SK-N-SH (cell line): ENCODE measurements at regions not wholly inside any gene's neighbourhood (a gene's known extent, or its start where the extent isn't known, plus 50 kb on each side); places are given as distances from the start of the nearest gene placed in this dataset.

Source experiments
- CTCF ChIA-PET: fragments of 300-600, 350-600 bp; formaldehyde crosslinking; extraction: SDS; loops from one replicate; lab custom pipeline; 2021; lab: Yijun Ruan, JAX
- POLR2A ChIA-PET: fragments of 350-600 bp; sonication (Branson Sonifier 250); formaldehyde crosslinking; extraction: SDS; loops from one replicate; lab custom pipeline; 2020; ENCODE audit warnings: antibody characterized with exemption, inconsistent platforms; lab: Yijun Ruan, JAX
- DNase-seq: peaks from one replicate; pipeline ENCODE4 v3.0.0; 2012
- H2AFZ ChIP-seq: fragments of 200-600 bp; sonication (generic); 2 replicates; pipeline ENCODE4 v1.8.1; 2016; ENCODE audit warnings: antibody characterized with exemption, mild to moderate bottlenecking, low read depth
- H3F3A ChIP-seq: fragments of 200-600 bp; sonication (generic); replicated peaks from 2 replicates; pipeline ENCODE3; 2016; ENCODE audit warnings: antibody characterized with exemption, mild to moderate bottlenecking; ENCODE audit not compliant: insufficient read depth
- H3K27ac ChIP-seq, 2 experiments: fragments of 200-500 bp in 1 of 2; fragments of 200-600 bp in 1 of 2; sonication (Bioruptor generic) in 1 of 2; sonication (generic), shearing (Covaris generic) in 1 of 2; 2 replicates each; pipeline versions ENCODE4 v1.5.1 to v1.6.1; 2014 to 2016; ENCODE audit warnings: low read depth in 2 of 2, inconsistent platforms in 1 of 2, low read length in 1 of 2, mild to moderate bottlenecking in 1 of 2, mixed read lengths in 1 of 2
- H3K27me3 ChIP-seq: fragments of 200-600 bp; sonication (generic), shearing (Covaris generic); 2 replicates; pipeline ENCODE4 v1.6.1; 2016; ENCODE audit warnings: mixed run types; ENCODE audit not compliant: insufficient read depth
- H3K36me3 ChIP-seq, 2 experiments: fragments of 200-500 bp in 1 of 2; fragments of 200-600 bp in 1 of 2; sonication (Bioruptor generic) in 1 of 2; sonication (generic) in 1 of 2; replicated peaks in 1 of 2; 2 replicates each; pipeline versions ENCODE3 to v1.5.1; 2014 to 2016; ENCODE audit warnings: low read length in 1 of 2, mild to moderate bottlenecking in 1 of 2; ENCODE audit not compliant: insufficient read depth in 2 of 2, control insufficient read depth in 1 of 2
- H3K4me1 ChIP-seq, 2 experiments: fragments of 200-500 bp in 1 of 2; fragments of 200-600 bp in 1 of 2; sonication (Bioruptor generic) in 1 of 2; sonication (generic), shearing (Covaris generic) in 1 of 2; 2 replicates each; pipeline versions ENCODE4 v1.5.1 to v1.6.1; 2014 to 2016; ENCODE audit warnings: low read depth in 1 of 2, low read length in 1 of 2, mixed run types in 1 of 2; ENCODE audit not compliant: insufficient read depth in 2 of 2, control insufficient read depth in 1 of 2
- H3K4me2 ChIP-seq: fragments of 200-600 bp; sonication (generic), shearing (Covaris generic); 2 replicates; pipeline ENCODE4 v1.6.1; 2017; ENCODE audit warnings: mixed run types
- H3K4me3 ChIP-seq, 2 experiments: fragments of 200-500 bp in 1 of 2; fragments of 200-600 bp in 1 of 2; sonication (Bioruptor generic) in 1 of 2; sonication (generic), shearing (Covaris generic) in 1 of 2; 2 replicates each; pipeline versions ENCODE4 v1.5.1 to v1.8.1; 2014 to 2016; ENCODE audit warnings: low read depth in 2 of 2, inconsistent platforms in 1 of 2, low read length in 1 of 2, mild to moderate bottlenecking in 1 of 2, mixed read lengths in 1 of 2, moderate library complexity in 1 of 2
- H3K79me2 ChIP-seq: fragments of 200-600 bp; sonication (generic); 2 replicates; pipeline ENCODE4 v1.8.1; 2017; ENCODE audit warnings: mild to moderate bottlenecking; ENCODE audit not compliant: insufficient read depth
- H3K9ac ChIP-seq: fragments of 200-600 bp; sonication (generic); 2 replicates; pipeline ENCODE4 v1.6.1; 2017; ENCODE audit warnings: mixed run types
- H3K9me2 ChIP-seq: fragments of 200-600 bp; sonication (generic); 2 replicates; pipeline ENCODE4 v1.6.1; 2017; ENCODE audit warnings: mixed run types
- H3K9me3 ChIP-seq: fragments of 200-600 bp; sonication (generic); 2 replicates; pipeline ENCODE4 v1.6.1; 2017; ENCODE audit warnings: mixed run types, mild to moderate bottlenecking, moderate library complexity
- H4K20me1 ChIP-seq: fragments of 200-600 bp; sonication (generic); 2 replicates; pipeline ENCODE4 v1.6.1; 2017; ENCODE audit warnings: mild to moderate bottlenecking, mixed run types; ENCODE audit not compliant: insufficient read depth
- FOXM1 ChIP-seq: IDR thresholded peaks from 2 replicates; pipeline ENCODE4 v1.4.0; 2012; ENCODE audit warnings: low read depth, mild to moderate bottlenecking
- MEF2A ChIP-seq: IDR thresholded peaks from 2 replicates; pipeline ENCODE4 v1.4.0; 2012; ENCODE audit warnings: low read depth, borderline replicate concordance
- SMC3 ChIP-seq: IDR thresholded peaks from 2 replicates; pipeline ENCODE4 v1.6.1; 2012; ENCODE audit warnings: low read depth, low read length, improper control_type of control experiment
- TAF1 ChIP-seq: IDR thresholded peaks from 2 replicates; pipeline ENCODE4 v1.6.1; 2012; ENCODE audit warnings: low read depth, mild to moderate bottlenecking, low read length, moderate library complexity, borderline replicate concordance
- TEAD4 ChIP-seq: IDR thresholded peaks from 2 replicates; pipeline ENCODE4 v1.4.0; 2012; ENCODE audit warnings: mild to moderate bottlenecking, borderline replicate concordance; ENCODE audit not compliant: insufficient read depth
- WGBS: methylation state at CpG from one replicate; pipeline ENCODE4 v1.1.6; 2017; ENCODE audit warnings: low lambda C conversion rate; 5-methylcytosine and 5-hydroxymethylcytosine counted together
- TF ChIP-seq, protein P1 (sequence below): IDR thresholded peaks from 2 replicates; pipeline ENCODE4 v1.6.1; 2012; ENCODE audit warnings: mild to moderate bottlenecking, low read depth, low read length, moderate library complexity
- TF ChIP-seq, protein P2 (sequence below): IDR thresholded peaks from 2 replicates; pipeline ENCODE4 v1.4.0; 2012; ENCODE audit warnings: low read depth, borderline replicate concordance
- TF ChIP-seq, protein P3 (sequence below): fragments of 150-350 bp; IDR thresholded peaks from 2 replicates; pipeline ENCODE4 v1.6.1; 2016; ENCODE audit warnings: mild to moderate bottlenecking, low read depth, low read length
- TF ChIP-seq, protein P4 (sequence below): IDR thresholded peaks from 2 replicates; pipeline ENCODE4 v1.4.0; 2012; ENCODE audit warnings: low read depth
- TF ChIP-seq, protein P5 (sequence below): IDR thresholded peaks from 2 replicates; pipeline ENCODE4 v1.4.0; 2012; ENCODE audit warnings: low read depth, borderline replicate concordance
- TF ChIP-seq, protein P6 (sequence below): IDR thresholded peaks from 2 replicates; pipeline ENCODE4; 2012

DNA sequence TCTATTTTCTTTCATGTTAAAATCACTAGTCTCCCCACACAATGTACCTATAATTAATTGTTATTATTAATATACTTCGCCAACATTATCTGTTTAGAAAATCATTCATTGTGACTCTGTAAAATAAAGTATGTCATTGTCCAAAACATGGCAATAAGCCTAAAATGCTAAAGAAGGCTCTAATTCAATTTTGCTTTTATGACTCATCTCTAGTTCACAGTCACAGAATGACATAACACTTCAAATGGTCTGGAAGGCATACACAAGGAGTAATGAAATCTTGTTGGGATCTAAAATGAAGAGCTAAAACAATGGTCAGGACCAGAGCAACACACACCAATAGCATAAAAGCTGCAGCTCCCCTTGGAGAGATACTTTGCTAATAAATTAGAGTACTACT is 505.8 kb downstream of the GPAM start:
- Histone ChIP-seq H3K27me3 (no peaks in the 10 kb centered on the region), H2AFZ (no peak overlapping the region), H3K4me1 (no peaks in the 10 kb centered on the region), H3K4me2 (no peak overlapping the region)
- WGBS = 5% methylated on average over 1 of the region's 1 CpG
- POLR2A ChIA-PET = no interaction called here
- no peak for TF ChIP-seq TEAD4
- TF ChIP-seq, protein P1, sequence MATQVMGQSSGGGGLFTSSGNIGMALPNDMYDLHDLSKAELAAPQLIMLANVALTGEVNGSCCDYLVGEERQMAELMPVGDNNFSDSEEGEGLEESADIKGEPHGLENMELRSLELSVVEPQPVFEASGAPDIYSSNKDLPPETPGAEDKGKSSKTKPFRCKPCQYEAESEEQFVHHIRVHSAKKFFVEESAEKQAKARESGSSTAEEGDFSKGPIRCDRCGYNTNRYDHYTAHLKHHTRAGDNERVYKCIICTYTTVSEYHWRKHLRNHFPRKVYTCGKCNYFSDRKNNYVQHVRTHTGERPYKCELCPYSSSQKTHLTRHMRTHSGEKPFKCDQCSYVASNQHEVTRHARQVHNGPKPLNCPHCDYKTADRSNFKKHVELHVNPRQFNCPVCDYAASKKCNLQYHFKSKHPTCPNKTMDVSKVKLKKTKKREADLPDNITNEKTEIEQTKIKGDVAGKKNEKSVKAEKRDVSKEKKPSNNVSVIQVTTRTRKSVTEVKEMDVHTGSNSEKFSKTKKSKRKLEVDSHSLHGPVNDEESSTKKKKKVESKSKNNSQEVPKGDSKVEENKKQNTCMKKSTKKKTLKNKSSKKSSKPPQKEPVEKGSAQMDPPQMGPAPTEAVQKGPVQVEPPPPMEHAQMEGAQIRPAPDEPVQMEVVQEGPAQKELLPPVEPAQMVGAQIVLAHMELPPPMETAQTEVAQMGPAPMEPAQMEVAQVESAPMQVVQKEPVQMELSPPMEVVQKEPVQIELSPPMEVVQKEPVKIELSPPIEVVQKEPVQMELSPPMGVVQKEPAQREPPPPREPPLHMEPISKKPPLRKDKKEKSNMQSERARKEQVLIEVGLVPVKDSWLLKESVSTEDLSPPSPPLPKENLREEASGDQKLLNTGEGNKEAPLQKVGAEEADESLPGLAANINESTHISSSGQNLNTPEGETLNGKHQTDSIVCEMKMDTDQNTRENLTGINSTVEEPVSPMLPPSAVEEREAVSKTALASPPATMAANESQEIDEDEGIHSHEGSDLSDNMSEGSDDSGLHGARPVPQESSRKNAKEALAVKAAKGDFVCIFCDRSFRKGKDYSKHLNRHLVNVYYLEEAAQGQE = no peak
- TF ChIP-seq, all 33 proteins: peak for 0
- Histone ChIP-seq H3K79me2 (no peaks in the 10 kb centered on the region), H3K27ac (no peak overlapping the region), H3K4me3 (no peak overlapping the region), H3K36me3 (no peaks in the 10 kb centered on the region), H4K20me1 (no peaks in the 10 kb centered on the region), H3F3A (no peaks in the 10 kb centered on the region), H3K9me3 (no peaks in the 10 kb centered on the region), H3K9me2 (no peaks in the 10 kb centered on the region), H3K9ac (no peak overlapping the region)
- DNase-seq = peak; percentile 10
- CTCF ChIA-PET = interaction anchor here (1.0 kb wide), 1 partner anchor 22 kb away, joined by 3 read pairs; no protein-coding TSS in a partner anchor

DNA sequence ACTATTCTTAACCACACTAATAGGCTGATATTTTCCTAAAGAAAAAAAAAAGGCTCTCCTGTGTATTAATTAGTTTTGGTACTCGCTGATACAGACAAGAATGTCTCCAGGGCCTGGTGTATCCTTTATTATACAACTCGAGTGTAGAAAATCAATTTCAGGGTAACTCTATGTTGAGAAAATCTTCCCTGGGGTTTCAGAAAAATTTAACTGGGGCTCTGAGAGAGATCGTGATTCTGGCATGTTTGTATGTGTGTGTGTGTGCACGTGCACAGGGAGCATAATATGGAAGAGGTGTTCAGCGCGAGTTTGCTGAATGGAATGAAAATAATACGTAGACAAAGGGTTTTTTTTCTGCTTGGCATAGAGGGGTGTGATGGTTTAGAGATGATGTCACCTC is 496.8 kb downstream of the GPAM start:
- Histone ChIP-seq H3K79me2 (no peaks in the 10 kb centered on the region), H3K4me2 (no peak overlapping the region), H3K4me3 (no peak overlapping the region), H3K27me3 (no peaks in the 10 kb centered on the region), H2AFZ (no peak overlapping the region), H3K9ac (no peak overlapping the region), H3K9me3 (peaks cover 6% of the 10 kb centered on the region; the same call in 1 of the 2 replicates), H3F3A (no peaks in the 10 kb centered on the region), H3K36me3 (no peaks in the 10 kb centered on the region), H3K9me2 (no peaks in the 10 kb centered on the region), H4K20me1 (no peaks in the 10 kb centered on the region), H3K4me1 (no peaks in the 10 kb centered on the region; a peak in 1 of 4 replicates), H3K27ac (no peak overlapping the region)
- DNase-seq = no peak
- 41% methylated on average over 7 of the region's 7 CpGs for WGBS
- POLR2A ChIA-PET = no interaction called here
- CTCF ChIA-PET = no interaction called here
- TF ChIP-seq, protein P1 = no peak
- TF ChIP-seq TEAD4 (no peak), SMC3 (no peak), FOXM1 (no peak), TAF1 (no peak), MEF2A (no peak)
- TF ChIP-seq, protein P2, sequence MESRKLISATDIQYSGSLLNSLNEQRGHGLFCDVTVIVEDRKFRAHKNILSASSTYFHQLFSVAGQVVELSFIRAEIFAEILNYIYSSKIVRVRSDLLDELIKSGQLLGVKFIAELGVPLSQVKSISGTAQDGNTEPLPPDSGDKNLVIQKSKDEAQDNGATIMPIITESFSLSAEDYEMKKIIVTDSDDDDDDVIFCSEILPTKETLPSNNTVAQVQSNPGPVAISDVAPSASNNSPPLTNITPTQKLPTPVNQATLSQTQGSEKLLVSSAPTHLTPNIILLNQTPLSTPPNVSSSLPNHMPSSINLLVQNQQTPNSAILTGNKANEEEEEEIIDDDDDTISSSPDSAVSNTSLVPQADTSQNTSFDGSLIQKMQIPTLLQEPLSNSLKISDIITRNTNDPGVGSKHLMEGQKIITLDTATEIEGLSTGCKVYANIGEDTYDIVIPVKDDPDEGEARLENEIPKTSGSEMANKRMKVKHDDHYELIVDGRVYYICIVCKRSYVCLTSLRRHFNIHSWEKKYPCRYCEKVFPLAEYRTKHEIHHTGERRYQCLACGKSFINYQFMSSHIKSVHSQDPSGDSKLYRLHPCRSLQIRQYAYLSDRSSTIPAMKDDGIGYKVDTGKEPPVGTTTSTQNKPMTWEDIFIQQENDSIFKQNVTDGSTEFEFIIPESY = no peak
- TF ChIP-seq, protein P3, sequence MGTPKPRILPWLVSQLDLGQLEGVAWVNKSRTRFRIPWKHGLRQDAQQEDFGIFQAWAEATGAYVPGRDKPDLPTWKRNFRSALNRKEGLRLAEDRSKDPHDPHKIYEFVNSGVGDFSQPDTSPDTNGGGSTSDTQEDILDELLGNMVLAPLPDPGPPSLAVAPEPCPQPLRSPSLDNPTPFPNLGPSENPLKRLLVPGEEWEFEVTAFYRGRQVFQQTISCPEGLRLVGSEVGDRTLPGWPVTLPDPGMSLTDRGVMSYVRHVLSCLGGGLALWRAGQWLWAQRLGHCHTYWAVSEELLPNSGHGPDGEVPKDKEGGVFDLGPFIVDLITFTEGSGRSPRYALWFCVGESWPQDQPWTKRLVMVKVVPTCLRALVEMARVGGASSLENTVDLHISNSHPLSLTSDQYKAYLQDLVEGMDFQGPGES = no peak
- TF ChIP-seq, protein P4, sequence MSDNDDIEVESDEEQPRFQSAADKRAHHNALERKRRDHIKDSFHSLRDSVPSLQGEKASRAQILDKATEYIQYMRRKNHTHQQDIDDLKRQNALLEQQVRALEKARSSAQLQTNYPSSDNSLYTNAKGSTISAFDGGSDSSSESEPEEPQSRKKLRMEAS = no peak
- TF ChIP-seq, protein P5, sequence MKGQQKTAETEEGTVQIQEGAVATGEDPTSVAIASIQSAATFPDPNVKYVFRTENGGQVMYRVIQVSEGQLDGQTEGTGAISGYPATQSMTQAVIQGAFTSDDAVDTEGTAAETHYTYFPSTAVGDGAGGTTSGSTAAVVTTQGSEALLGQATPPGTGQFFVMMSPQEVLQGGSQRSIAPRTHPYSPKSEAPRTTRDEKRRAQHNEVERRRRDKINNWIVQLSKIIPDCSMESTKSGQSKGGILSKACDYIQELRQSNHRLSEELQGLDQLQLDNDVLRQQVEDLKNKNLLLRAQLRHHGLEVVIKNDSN = no peak
- TF ChIP-seq, protein P6, sequence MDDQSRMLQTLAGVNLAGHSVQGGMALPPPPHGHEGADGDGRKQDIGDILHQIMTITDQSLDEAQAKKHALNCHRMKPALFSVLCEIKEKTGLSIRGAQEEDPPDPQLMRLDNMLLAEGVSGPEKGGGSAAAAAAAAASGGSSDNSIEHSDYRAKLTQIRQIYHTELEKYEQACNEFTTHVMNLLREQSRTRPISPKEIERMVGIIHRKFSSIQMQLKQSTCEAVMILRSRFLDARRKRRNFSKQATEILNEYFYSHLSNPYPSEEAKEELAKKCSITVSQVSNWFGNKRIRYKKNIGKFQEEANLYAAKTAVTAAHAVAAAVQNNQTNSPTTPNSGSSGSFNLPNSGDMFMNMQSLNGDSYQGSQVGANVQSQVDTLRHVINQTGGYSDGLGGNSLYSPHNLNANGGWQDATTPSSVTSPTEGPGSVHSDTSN = no peak
